ENCODE measurements at regions not wholly inside any gene's neighbourhood (a gene's known extent, or its start where the extent isn't known, plus 50 kb on each side); places are given as distances from the start of the nearest gene placed in this dataset.

- TF ChIP-seq CTCF (IDR thresholded peaks at IDR 0.05) (no peak), POLR2AphosphoS5 (IDR thresholded peaks at IDR 0.05; ENCODE audit: insufficient read depth in 1 of 2, low read depth in 1 of 2) (no peak), POLR2A (IDR thresholded peaks at IDR 0.05) (no peak)
Measured at GRCh38 chr10:128542659-128543058, 416.4 kb upstream of the MKI67 start.
